DMS 273 (cell line): ENCODE measurements at regions not wholly inside any gene's neighbourhood (a gene's known extent, or its start where the extent isn't known, plus 50 kb on each side); places are given as distances from the start of the nearest gene placed in this dataset.

Experiments
- DNase-seq: peaks from one replicate; lab custom pipeline; 2025; ENCODE audit not compliant: unreplicated experiment; lab: John Stamatoyannopoulos, UW

DNA sequence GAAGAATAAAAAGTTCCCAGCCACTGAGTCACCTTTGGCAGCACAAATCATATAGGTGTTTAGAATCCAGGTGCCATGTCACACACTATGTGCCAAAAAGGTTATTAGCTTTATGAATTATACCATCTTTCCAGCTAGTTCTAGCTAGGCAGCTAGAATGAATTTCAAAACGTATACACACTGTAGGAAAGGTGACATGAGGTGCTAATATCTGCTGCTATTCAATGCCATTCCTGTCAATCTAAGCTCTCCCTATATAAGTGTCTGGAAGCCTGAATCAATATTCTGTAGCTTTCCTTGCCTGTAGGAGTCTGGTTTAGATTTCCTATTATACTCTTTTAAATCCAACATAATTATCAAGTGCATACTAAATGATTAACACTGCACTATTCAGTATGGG, 868.6 kb downstream of the GATA3 start:
- DNase-seq = no peak

- DNase-seq = no peak
Measured at GRCh38 chr10:8927705-8928104, 873.2 kb downstream of the GATA3 start.

DNA sequence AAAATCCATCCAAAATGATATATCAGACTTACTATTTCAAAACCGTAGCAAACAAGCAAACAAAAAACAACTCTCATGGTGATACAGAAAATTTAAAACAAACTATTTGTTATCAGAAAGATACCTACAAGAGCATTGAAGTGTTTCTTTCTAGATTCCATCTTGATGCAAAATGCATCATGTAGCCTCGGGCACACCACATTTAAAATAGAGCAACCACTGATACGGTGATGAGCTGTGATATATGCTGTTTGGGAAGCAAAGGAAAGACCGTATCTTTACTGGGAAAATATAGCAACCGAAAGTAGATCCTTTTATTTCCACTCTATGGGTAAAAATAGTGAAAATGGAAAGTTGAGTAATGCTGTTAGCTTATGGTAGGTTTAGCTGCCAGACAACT, 892.0 kb downstream of the GATA3 start:
- DNase-seq = no peak

DNA sequence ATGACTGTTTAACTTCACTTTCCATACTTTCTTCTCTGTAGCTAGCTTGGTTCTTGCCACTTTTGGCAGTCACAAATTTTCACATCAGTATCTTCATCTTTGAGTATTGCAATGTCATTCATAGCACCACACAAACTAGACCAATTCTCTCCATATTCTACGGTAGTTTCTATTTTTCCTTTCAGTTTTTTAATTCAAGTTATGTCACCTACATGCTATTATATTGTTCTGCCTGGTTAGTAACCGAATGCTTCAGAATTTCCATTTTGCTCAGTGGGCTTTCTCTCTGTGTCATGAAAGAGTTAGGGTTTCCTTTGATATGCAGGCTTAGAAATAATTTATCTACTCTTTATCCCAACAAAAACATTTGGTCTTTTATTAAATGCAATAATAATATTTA, 896.5 kb downstream of the GATA3 start:
- no peak for DNase-seq

- no peak for DNase-seq
Measured at GRCh38 chr10:8951440-8952089, 897.1 kb downstream of the GATA3 start.

- DNase-seq = no peak
Measured at GRCh38 chr10:8956400-8956799, 901.9 kb downstream of the GATA3 start.

DNA sequence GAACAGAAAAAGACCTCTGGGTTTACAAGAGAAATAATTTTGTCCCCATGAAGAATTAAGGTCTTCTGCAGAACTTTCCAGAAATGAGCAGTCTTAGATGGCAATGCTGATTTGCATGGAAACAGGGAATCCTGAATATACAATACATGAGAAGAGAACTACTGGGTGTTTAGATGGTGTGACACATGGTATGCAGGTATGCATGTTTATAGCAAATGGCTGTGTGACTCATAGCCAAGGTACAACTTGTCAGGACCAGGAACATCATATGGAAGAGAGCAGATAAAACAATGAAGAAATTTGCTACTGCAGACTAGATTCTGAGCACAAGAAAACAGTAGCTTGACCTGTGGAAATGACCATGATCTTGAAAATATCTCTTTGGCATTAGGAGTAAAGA, 907.8 kb downstream of the GATA3 start:
- DNase-seq = no peak

DNA sequence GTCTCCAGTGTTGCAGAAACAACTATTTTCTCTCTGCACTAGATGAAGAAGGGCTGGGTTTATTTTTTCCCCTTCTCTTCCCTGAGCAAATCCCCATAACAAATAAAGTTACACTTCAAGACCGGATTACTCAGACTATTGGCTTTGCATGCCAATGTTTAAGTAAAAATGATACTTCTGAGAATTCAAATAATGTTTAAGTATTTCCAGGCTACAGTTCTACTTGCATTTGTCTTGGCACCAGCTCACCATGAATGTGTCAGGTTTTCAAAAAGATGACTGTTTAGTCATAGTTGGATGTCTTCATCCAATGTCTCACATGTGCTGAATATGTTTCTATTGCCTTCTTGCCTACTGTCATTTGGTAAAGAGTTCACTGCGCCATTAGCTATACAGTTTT, 912.6 kb downstream of the GATA3 start:
- no peak for DNase-seq

DNA sequence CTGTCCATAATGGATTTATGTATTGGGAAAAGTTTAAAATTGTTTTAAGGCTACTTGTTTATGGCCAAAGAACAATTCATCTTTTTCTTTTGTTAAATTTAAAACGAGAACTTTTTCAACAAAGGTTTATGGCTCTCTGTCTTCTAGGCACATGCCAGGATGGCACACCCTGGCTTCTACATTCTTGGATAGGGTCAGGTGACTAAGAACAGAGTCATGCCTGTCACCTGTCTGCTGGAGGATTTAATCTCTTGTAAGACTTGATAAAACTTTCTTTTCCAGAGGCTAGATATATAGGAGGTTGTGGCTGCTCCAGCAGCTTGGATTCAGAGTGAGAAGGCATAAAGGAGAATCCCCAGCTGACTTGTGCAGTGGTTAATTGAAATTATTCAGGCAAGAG, 915.4 kb downstream of the GATA3 start:
- DNase-seq = no peak

GRCh38 chr10:8975535-8975934, 921.0 kb downstream of the GATA3 start:
- DNase-seq = no peak

GRCh38 chr10:8978100-8978499, 923.6 kb downstream of the GATA3 start:
- no peak for DNase-seq

GRCh38 chr10:8979976-8980375, 925.5 kb downstream of the GATA3 start:
- no peak for DNase-seq

DNA sequence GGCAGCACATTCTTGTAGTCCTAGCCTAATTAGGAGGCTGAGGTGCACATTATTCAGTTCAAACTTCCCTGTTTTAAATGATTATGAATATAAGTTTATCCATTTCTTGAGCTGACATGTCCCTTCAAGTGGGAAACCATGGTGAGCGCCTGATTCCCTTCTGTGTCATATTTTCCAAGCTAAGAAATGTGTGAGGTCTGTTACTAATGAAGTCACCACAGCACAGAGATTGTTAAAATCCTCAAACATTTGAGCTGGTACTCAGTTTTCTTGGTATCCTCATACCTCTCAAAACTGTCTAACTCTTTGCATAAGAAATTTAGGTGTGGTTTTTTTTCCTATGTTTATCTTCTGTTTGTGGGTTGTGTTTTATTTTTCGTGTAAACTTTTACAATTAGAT, 926.8 kb downstream of the GATA3 start:
- no peak for DNase-seq

DNA sequence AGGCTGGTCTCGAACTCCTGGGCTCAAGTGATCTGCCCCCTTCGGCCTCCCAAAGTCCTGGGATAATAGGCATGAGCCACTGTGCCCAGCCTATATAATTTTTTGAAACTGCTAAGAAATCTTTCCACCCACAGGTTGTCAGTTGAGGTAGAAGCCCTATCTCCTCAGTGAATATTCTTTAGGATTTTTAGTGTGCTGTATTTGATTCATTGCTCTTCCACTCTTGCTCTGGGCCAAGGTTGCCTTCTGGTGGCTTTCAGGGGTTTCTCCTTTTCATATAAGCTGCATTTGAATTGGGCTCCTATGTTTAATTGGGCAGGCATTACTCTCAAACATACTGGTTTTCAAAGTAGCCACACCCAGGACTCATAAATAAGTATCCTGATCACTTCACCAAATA, 931.2 kb downstream of the GATA3 start:
- no peak for DNase-seq

DNA sequence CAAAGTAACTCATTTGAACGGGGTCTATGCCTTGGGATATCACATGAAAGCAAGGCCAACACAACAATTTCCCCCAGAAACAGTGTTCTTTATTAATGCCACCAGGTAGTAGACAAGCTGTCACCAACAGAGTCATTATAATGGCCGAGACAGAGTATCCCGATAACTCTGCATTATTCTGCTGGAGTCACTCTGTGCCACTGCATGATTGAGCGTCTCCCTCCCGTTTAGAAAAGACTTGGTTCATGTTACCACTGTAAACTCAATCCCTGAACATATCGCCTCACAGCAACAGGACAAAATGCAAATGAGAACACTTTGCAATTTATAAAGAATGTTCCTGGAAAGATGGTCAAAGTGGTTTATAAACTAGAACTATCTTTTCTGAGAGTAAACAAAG, 932.5 kb downstream of the GATA3 start:
- no peak for DNase-seq

DNA sequence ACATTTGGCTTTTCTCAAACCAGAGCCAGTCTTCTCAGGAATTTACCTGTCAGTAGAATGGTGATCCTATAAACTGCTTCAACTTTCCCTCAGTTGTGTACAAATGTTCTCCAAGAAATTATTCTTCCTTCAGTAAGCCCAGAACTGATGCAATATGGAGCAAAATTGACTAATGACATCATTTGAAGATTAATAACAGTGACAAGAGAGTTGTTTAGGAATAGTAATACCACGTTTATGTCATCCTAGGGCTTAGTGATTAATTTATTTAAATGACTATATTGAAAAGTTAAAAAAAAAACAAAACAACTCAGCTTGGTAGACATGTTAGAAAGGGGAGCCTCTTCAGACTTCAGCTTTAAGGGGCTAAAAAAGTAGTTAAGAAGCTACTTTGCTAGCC, 933.2 kb downstream of the GATA3 start:
- DNase-seq = no peak

DNA sequence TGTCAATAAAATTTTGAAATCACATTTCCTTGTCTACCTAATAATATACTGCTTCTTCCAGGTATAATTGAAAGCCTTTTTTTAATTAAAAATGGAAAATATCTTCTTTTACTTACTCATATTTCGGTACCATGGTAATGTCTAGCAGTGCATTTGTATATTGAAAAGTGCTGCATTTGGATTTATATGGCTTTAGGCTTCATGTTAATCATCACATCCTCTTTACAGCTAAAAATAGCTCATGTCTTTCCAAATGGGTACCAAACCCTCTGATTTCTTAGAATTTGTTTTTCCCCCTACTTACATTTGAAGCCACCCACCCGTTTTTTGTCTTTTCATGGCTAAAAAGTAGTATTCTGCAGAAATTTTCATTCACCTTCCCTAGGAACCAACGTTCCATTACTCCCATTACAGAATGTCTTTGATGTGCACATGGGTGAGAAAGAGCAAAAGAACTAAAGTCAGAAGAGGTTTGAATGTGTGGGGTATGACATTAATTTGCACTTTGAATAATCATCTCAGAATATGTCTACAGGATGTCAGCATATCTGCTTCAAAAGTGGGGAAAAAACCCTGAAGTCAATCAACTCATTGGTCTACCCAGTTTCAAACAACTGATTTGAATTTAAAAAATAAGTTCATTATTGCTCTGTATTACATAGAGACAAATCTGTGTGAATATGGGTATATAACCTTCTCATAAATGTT, 935.9 kb downstream of the GATA3 start:
- DNase-seq = no peak

DNA sequence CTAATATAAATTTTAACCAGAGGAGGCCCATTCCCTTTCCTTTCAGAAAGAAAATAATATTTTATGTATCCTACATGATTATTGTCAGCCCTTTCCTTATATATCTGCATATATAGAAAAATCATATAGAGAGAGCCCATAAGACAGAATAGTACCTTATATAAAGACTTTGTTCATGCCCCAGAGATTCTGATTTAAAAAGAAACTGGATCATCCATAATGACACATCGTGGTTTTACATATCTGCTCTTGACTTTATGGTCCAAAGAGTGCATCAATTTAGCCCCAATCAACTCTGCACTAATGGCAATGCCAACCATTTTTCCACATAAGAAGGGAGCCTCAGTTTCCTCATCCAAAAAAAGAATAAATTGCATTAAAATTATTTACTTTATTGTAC, 937.5 kb downstream of the GATA3 start:
- no peak for DNase-seq

- DNase-seq = no peak
Measured at GRCh38 chr10:8993864-8994263, 939.4 kb downstream of the GATA3 start.

DNA sequence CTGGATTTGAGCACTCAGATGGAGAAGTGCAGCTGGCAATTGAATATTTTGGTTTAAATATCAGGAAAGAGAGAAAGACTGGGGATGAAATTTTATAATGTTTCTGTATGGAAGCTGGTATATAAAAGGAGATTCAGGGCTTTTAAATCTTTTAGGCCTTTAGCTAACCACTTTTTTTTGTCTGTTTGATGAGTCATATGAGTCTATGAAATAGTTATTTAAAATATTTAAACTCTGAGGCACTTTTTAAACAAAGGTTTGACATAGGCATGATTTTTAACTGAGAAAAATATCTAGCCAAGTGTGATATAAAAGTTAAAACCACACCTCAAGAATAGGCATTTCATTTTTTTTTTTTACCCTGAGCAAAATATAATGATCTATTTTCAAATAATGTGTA, 944.3 kb downstream of the GATA3 start:
- no peak for DNase-seq

GRCh38 chr10:9003122-9003521, 948.6 kb downstream of the GATA3 start:
- DNase-seq = no peak

DNA sequence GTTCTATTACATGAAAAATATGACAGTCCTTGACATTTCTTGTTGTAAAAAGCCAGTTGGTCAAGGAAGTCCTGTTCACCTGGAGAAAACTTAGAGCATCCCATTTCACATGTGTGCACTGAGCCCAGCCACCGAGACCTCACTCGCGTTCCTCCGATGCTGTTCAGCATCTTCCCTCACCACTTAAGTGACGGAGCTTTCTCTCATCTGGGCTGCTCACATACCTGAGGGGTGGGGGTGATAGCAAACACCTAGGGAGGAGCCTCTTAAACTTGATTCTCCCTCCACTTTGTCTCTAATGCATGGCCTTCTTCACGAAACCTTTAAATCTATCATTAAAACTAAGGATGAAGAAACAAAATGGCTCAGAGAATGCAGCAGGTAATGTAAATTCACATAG, 950.2 kb downstream of the GATA3 start:
- DNase-seq = no peak

- no peak for DNase-seq
Measured at GRCh38 chr10:9009505-9009904, 955.0 kb downstream of the GATA3 start.
